T-helper 22 cell (primary cell): ENCODE measurements at regions not wholly inside any gene's neighbourhood (a gene's known extent, or its start where the extent isn't known, plus 50 kb on each side); places are given as distances from the start of the nearest gene placed in this dataset.

ENCODE experiments used
- DNase-seq: peaks from one replicate; pipeline ENCODE4 v3.0.0-alpha.2; 2020; ENCODE audit warnings: low read depth

DNA sequence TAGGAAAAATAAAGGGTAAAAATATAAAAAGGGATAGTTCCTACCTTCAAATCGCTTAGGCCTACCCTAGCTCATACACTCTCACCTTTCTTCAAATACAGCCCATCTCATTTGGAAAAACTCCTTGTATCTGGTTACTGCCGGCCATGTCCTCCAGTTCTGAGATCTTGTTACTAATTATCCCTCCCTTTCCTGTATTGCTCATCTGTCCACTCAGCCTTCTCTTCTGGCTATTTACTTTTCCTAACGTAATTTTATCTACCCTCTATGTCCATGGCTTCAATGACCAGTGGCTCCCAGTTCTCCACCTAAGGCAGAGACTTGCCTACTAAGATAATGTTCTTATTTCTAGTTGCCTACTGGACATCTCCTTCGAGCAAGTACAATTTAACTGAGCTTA lies 342.9 kb upstream of the ACVR2A start:
- no peak for DNase-seq

DNA sequence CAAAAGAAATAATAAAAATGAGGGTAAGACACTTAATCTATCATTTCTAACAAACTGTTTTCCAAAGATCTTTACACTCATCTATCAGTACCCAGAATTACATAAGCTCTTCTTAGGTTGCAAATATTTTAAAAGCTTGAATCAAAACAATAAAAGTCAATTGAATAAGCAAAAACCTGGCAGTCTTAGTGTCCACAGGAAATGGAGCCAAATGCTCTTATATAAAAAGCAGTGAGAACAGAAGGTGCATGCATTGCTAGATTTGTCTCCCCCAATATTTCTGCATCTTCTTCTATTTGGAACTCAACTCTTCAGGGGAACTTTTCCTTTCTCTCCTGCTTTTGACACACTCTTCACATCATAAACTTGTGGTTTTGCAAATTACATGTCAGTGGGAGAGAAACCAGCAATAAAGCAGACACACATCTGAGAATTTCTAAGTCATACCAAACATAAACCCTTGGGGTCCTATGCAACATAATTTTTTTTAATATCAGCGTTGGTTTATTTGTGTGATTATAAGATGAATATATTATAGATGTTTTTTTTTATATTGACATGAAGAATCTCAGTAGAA lies 343.9 kb upstream of the ACVR2A start:
- DNase-seq = no peak

DNA sequence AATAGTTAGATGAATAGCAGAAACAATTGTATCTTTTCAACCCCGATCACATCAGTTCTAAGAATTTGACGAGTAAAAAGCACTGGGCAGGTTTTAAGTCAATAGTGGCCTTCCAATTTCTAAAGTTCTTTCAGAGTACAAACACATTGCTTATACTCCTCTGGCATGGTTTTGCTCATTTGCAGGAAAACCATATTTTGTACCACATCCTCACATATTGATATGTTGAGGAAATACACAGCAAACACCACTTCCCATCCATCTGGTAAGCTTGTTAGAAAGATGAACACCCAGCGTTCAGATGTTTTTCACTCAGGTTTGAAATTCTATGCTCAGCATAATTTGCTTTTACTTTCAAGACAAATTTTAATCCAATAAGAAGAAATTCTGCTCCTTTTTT lies 344.6 kb upstream of the ACVR2A start:
- no peak for DNase-seq

DNA sequence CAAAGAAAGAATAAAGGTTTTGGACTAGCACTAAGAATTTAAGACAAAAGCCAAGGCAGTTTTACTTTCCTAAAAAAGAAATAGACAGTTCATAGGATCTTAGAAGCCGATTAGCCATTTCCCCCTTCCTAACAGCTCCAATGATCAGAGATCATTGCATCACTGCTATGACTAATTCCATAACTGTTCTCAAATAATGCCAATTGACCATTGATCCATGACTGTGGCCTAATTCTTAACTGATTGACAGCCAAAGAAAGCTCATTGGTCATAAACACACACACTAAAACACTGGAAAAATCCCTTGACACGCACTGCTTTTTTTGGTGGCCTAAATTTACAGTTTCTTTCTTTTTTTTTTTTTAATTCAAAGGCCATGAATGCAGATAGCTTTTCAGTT lies 345.0 kb upstream of the ACVR2A start:
- no peak for DNase-seq

DNA sequence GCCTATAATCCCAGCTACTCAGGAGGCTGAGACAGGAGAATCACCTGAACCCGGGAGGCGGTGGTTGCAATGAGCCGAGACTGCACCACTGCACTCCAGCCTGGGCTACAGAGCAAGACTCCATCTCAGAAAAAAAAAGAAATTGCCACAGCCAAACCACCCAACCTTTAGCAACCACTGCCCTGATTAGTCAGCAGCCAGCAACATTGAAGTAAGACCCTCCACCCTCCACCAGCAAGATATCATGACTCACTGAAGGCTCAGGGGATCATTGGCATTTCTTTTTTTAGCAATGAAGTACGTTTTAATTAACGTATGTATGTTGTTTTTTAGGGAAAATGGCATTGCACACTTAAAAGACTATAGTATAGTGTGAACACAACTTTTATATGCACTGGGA lies 349.1 kb upstream of the ACVR2A start:
- DNase-seq = no peak

DNA sequence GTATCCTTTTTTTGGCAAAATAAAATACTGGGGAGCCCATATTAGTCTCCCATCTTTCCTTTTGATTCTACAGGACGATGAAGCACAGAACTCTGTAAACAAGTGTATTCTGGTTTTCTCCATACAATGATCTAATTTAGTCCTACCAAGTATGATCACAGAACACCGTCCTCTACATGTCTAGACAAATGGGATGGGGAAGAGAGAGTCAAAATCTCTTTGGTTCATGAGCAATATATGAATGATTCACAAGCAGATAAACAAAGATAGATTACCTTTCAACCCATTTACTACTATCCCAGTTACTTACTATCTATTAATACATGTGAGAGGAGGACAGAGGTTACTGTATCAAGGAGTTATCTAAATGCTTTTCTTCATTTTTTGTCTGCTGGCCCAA lies 352.4 kb upstream of the ACVR2A start:
- no peak for DNase-seq

DNA sequence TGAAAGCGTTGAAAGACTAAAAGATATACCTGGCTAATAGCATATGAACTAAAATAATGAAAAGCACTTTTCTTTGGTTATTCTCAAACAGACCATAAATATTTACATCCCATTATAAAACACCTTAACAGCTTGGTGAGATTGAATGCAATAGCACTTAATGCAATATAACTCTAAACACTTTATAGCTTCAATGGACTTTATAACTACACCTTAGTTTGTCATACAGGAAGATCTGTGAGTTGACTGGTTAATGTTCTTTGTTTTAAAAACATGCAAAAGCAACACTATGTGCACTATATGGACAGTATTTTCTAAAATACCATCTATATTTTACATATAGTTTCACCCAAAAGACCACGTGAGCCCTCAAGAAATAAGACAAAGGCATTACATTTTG lies 353.3 kb upstream of the ACVR2A start:
- DNase-seq = no peak

DNA sequence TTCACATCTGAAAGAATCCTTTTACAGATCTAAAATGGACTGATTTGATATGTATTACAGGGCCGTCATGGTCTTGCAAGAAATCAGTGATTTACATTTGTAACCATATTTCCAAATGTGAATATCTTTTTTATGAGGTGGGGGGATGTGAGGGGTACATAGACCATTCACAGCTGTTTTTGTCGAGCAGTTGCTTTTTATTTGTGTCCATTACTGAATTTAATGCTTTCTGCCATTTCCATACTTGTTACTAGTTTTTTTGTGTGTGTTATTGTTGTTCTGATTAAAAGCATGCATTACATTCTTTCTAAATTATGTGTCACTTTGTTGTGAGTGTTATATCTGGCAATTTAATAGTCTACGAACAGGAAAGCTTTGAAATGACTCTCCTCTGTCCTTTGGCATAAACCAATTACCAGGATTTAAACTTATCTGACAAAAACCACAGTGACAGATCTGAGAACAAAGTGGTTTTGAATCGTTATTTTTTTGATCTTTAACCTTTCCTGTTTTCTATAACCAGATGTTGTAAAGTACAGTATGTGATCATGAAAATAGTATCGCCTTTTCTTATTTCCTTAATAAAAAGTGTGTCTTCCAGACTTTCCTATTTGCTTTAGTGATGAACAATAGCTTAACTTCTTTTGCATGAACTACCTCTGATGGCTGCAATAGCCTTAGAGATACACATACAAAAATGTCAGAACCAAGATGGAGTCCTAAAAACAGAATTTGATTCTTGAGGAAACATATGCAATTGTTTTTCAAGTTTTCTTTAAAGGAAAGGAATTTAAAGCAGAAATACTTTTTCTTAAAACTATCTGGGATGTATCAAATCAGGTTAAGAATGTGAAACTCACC lies 354.2 kb upstream of the ACVR2A start:
- no peak for DNase-seq

DNA sequence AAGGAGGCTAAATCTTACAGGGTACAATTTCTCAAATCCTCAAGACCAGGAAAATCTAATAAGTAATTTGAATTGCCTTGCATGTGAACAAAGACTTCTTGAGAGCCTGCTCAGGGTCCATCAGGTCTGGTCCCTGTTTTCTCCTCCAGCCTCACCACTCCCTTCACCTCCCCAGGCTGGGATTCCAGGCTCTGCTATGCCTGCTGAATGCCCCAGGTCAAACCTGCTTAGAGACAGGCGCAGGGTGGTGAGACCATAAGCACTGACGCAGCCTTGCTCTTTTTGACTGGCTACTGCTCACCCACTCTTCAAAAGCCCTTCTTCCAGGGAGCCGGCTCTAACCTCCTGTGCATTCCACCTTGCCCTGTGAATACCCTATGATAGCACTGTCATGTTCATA lies 356.4 kb upstream of the ACVR2A start:
- no peak for DNase-seq

DNA sequence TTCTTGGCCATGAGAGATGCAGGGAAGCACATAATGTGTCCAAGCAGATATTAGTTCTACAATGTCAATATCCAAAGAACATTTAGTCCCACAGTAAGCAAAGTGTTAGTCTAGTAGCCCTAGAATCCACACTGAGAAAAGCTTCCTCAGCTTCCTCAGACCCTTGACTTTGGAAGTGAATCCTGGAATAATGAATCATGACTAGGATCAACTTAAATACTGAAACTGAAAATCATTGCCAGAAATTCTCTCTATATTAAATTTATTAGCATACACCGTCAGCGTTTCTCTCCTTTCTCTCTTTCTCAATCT lies 356.9 kb upstream of the ACVR2A start:
- no peak for DNase-seq

DNA sequence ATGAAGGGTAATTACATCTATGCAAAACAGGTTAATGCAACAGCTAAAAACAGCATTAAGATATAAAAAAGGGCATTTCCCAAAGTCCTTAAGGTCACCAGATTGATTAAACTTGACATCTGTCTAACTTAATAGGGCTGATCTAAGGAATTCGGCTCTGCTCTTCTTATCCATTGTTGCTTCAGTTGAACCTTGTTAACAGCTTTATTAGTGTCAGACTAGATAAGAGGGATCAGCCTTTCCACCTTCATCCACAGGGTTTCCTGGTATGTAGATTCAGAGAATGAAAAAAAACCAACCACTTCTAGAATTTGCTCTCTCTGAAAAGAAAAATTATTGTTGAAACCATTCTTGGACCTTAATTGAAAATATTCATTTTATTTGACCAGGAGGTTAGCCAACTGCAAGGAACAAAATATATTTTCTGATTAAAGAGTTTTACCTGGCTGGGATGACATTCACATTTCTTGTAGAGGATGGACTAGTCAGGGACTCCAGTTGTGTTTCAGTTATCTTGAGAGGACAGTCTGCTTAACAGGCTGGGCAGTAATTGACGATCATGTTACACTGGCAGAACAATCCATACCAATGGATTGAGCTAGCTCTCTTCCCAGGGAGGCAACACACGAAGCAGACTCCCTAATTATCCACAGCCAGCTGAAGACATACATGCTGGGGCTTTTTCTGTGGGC lies 357.4 kb upstream of the ACVR2A start:
- no peak for DNase-seq

DNA sequence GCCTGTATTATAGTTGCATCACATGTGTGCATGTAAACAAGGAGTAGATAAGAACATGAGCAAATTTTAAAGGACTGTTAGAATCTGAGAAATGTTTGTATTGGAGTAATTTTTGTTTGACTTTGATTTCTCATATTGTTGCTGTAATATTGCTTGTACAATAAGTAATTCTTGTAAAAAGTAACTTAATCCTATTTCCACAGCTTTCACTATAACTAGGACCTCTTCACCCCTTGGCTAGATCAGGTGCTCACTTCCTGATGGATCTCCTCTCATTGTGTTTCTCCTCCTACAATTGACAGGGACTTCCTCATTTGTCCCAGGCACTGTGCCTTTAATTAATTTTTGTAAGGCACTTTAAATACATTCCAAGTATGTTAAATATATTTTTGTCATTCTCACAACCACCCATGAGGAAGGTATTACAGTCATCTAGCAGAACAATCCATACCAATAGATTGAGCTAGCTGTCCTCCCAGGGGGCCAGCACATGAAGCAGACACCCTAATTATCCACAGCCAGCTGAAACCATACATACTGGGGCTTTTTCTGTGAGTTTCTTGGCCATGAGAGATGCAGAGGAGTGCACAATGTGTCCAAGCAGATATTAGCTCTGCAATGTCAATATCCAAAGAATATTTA lies 359.5 kb upstream of the ACVR2A start:
- no peak for DNase-seq

DNA sequence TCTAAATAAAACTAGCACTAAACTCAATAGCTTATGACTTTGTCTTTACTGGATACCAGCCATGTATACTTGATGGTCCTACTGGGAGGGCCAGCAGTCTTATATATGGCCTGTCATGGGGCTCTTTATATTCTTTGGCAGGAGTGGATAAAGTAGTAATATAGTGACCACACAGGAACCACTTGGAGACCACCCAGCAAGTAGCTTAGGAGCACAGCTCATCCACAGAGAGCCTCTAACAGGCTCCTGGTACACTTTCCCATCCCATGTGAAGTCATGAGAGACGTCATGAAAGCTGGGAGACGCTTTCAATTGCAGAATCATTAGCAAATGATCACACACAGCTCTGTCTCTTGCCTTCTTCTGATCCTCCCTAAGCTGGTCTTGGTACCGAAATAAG lies 360.9 kb upstream of the ACVR2A start:
- no peak for DNase-seq

DNA sequence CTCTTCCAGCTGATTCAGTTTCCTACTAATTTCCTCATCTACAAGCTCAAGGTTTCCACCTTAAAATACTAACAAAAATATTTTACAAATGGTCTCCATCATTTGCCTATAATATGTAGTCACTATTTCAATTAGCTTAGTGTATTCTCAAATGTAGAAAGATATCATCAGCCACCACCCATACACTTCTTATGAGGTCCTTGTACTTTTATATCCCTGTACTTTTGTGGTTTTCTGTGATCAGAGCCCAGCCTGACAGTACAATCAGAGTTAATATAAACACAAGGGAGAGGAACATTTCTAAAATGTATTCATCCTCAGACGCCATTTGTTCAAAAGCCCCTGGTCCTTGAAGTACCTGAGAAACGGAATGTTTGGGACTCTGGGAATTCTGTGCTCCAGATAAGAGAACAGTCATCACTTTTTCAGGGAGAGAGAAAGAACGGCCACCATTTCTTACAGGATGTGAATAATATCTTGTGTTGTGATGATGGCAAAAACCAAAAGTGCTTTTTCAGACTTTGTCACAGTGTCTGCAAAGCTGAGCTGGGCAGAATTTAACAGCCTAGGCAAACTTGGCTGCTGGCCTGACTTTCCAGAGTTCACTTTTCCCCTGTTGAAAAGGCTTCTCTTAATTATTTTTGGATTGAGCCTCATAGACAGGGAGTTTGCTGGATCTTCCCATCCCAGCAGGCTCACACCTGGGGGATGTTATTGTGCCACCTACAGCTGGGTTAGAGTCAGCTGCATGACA lies 361.7 kb upstream of the ACVR2A start:
- DNase-seq = no peak

DNA sequence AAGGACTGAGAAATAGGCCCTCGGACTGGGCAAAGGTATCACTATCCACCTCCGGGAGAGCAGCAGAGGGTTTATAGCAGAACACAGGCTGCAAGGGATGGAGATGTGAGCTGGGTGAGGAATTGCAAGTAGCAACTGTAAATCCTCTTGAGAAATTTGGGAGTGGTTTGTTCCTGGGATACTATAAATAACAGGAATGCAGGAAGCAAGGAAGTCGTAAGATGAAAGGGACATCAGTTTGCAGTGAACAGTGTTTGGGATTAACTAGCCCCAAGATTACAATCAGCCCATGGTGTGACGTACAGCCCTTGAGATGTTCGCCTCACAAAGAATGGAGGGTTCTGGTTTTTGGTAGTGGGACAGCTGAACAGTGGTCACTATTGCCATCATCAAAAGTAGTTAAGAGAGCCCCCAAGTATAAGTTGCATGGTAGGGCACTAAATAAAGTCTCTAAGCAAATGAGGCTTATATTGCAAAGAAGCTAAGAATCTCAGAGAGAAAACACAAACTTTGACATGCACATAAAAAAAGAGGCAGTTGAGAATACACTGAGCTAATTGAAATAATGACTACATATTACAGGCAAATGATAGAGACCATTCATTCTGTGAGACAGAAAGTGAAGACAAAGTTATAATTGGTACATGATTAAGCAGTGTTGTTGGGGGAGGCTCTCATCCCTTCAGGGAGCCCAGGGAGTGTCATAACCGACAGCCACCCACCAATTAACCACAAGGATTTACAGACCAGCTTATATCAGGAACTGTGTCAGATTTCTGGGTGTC lies 362.5 kb upstream of the ACVR2A start:
- DNase-seq = no peak

DNA sequence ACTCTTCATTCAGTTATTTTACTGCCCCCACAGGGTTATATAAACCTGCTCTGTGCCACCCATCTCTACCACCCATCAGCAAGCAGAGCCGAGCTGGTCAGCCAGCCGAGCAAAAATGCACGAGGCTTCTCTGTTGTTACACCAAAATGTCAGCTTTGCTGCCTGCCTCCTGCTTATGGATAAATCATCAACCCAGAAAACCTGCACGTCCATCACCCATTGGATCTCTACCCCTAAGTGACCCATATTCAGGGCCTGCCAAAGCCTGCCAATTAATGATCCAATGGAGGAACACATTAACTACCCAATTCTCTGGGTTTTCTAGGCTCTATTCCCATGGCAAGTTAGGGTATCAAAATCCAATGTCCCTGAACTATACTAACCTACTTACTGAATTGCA lies 365.5 kb upstream of the ACVR2A start:
- DNase-seq = no peak

DNA sequence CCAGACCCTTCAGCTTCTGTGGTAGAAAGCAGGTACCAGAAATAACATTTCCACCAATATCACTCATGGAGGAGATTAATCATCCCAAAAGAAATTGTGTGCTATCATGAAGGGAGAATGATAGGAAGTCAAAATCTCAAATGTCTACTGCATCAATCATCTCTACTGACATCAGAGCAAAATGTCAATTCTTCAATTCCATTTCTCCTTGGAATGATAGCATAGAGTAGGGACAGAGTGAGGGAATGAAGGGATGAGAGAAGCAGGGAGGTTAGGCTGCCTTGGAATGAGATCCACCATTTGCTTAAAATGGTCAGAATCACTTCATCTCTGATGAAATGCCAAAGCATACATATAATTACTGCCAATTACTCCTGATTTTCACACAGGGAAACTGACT lies 371.8 kb upstream of the ACVR2A start:
- DNase-seq = no peak

DNA sequence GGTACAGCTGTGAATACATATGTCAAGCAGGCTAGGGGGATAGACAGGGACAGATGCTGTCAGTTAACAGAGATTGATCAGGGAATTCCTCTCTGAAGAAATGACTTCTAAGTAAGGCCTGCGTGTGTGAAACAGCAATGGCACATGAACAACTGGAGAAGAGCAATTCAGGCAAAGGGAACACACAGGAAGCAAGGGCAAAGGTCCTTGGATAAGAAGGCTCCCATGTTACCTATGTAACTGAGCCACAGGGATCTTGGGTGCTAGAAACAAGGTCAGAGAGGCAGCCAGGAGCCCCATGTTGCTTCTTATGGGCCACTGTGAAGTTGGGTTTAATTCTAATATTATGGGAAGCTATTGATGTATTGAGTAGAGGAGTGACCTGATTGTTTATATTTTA lies 373.7 kb upstream of the ACVR2A start:
- DNase-seq = no peak

DNA sequence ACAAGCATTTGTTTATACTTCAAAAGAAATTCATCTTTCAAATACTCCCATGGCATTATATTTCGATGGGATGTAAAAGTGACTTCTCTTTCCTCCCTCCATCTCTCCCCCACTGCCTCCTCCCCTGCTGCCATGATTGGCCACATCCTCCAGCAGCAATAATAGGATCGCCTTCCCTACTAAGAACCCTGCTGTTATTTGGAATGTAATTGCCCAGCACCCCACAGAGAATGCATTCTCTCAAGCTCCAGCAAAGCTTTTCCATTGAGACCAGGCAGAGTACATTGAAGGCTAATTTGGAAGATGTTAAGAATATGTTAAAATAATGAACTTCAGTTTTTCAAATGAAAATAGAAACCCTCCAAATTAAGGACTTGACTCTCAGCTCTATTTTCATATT lies 375.4 kb upstream of the ACVR2A start:
- DNase-seq = no peak

DNA sequence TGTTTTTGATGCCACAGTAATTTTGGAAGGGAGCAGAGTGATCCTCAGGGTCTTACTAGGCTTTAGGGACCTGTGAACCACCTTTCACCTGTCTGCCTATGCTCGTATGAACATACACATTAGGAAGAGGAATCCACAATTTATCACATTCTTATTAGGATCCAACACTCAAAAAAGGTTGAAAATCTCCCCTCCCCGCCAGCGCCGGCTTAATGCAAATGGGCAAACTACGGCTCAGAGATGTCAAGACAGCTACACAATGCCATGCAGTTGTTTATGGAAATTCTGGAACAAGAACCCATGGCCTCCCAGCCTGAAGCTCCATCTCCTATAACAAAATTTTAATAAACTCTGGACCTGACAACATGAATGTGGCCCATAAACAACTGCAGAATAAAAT lies 375.9 kb upstream of the ACVR2A start:
- no peak for DNase-seq

DNA sequence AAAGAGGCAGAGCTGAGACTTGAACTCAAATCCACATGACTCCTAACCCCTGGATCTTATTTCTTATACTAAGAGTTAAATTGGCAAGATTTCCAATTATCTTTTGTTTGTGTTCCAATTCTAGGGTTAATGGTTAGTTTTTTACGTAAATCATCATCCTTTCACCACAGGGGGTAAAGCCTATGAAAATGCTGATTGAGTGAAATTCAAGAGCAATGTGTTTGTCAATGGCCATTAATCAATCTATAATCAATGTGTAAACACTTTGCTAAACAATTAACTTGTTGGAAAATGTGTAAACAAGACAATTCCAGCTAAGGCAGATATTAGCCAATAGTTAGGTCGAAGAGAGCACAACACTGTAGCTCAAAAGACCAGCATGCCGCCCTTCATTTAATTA lies 376.5 kb upstream of the ACVR2A start:
- DNase-seq = no peak

DNA sequence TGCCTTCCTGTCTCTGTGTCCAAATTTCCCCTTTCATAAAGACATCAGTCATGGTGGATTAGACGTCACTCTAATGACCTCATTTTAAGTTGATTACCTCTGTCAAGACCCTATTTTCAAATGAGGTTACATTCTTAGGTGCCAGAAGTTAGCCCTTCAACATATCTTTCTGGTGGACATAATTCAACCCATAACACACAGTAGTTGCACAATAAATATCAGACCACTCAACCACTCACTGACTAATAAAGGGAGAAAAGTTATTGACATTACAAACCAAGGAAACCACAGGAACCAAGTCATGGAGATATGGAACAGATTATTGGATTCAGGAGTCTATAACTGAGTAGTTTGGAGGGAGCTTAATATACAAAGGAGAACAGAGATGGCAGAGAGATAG lies 377.4 kb upstream of the ACVR2A start:
- DNase-seq = no peak
